Caki2 (cell line): ENCODE measurements at regions not wholly inside any gene's neighbourhood (a gene's known extent, or its start where the extent isn't known, plus 50 kb on each side); places are given as distances from the start of the nearest gene placed in this dataset.

Experiments used
- DNase-seq: peaks from one replicate; pipeline ENCODE4 v3.0.0-alpha.2; 2015; ENCODE audit warnings: low read depth
- in situ Hi-C: cut with HindIII; loops from 2 replicates; pipeline ENCODE4 v1.10.0; 2016; ENCODE audit warnings: low sequenced_read_pairs, low pct_unique_long_range_greater_than_20kb, mixed read lengths

GRCh38 chr2:100655446-100655845 is 92.7 kb downstream of the PDCL3 start:
- no peak for DNase-seq
- in situ Hi-C loops: no loop called here

- in situ Hi-C loops: no loop called here
- DNase-seq: no peak
Observed at GRCh38 chr2:100655936-100656534, 93.2 kb downstream of the PDCL3 start.

DNA sequence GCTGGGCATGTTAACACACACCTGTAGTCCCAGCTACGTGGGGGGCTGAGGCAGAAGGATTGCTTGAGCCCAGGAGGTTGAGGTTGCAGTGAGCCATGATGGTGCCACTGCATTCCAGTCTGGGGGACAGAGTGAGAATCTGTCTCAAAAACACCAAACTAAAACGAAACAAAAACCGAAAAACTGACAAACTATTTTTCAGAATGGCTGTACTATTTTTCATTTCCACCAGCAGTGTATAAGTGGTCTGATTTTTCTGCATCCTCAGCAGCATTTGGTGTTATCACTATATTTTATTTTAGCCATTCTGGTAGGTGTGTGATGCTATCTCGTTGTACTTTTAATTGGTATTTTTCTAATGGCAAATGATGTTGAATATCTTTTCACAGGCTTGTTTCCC is 95.2 kb downstream of the PDCL3 start:
- in situ Hi-C loops: no loop called here
- DNase-seq: no peak

DNA sequence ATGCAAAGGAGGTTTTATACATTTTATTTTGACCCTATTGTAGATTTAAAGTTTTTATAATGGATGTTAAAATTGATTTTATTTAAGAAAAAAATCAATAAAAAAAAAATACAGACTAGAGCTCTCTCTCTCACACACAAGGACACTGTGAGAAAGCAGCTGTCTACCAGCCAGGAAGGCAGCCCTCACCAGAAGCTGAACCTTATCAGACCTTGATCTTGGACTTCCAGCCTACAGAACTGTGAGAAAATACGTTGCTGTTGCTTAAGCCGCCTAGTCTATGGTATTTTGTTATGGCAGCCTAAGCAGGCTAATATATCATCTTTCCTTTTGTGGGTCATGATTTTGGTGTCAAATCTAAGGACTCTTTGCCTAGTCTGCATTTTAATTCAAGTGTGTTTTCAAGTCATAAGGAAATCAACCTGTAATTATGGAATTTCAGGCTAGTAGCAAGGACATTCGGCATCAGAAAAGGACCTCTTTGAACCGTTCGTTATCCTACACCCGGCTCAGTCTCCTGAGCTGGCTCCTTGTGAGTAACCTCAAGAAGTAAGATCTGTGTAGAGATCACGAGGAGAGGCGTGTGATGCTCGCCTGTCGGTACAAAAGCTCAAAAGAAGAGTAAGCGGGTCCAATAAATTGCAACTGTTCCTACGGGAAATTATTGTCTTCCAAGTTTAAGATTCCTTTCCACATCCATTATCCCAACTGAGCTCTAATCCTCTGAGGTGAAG is 98.2 kb downstream of the PDCL3 start:
- no peak for DNase-seq
- in situ Hi-C loops: no loop called here

DNA sequence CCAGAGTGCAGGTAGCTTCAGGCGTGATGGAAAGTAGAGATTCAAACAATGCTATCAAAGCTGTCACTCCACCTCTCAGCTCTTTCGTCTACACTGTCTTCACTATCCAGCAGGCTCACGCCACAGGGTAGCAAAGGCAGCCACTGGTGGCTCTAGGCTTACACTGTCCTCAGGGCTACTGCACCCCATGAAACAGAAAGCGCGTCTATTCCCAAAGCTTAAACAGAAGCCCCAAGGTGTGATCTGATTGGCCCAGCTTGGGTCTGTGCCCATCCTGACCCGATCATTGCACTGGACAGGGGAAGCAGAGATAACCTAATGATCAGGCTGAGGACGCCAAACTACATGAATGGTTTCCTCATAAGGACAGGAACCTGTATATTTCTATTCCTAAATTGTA is 100.1 kb downstream of the PDCL3 start:
- in situ Hi-C loops: no loop called here
- DNase-seq: no peak

GRCh38 chr2:100664021-100664755 is 101.4 kb downstream of the PDCL3 start:
- DNase-seq: no peak
- in situ Hi-C loops: no loop called here

GRCh38 chr2:100664756-100665101 is 101.9 kb downstream of the PDCL3 start:
- no peak for DNase-seq
- in situ Hi-C loops: no loop called here

DNA sequence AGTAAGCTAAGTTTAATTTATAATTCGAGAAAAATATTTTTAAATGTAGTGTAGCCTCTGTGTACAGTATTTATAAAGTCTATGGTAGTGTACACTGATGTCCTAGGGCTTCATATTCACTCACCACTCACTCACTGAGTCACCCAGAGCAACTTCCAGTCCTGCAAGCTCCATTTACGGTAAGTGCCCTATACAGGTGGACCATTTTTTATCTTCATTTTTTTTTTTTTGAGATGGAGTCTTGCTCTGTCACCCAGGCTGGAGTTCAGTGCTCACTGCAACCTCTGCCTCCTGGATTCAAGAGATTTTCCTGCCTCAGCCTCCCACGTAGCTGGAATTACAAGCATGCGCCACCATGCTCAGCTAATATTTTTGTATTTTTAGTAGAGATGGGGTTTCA is 104.2 kb downstream of the PDCL3 start:
- in situ Hi-C loops: no loop called here
- no peak for DNase-seq

GRCh38 chr2:100667801-100668200 is 105.0 kb downstream of the PDCL3 start:
- no peak for DNase-seq
- in situ Hi-C loops: no loop called here

- in situ Hi-C loops: no loop called here
Observed at GRCh38 chr2:100670232-100670631, 107.4 kb downstream of the PDCL3 start.

GRCh38 chr2:100673115-100673514 is 110.3 kb downstream of the PDCL3 start:
- in situ Hi-C loops: no loop called here
- DNase-seq: no peak

More at GRCh38 chr2:100670232-100670631, 107.4 kb downstream of the PDCL3 start:
- DNase-seq: no peak

DNA sequence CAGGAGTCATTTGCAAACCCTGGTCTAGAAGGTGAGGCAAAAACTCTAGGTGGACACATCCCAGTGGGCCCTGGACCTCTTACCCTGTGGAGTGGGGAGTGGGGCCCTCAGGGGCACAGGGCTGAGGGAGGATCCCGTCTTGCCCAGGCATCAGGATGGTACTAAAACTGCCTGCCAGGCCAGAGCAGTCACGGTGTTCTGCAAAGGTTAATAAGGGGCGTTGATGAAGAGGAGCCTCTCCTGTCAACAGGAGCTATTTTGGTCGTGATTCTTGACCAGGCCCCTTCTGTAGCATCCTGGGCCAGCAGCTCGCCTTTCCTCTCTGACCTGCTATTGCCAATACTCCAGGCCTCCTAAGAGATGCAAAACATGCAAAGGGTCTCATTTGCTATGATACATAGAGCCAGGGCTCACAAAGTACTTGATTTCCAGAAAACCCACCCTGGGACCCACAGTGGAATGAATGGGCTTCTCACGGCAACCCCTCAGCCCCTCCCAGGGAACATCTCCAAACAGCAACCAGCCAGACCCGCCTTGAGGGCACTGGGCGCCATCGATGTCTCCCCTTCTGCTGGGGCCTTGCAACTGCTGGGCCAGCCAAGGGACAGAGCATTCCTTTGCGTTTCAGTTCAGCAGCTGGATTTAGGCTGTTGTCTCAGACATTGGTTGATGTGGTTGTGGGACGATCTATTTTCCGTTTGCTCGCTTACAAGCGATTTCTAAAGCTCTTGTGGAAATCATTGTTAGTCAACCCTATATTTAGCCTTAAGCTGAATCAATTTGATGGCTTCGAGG is 111.1 kb downstream of the PDCL3 start:
- no peak for DNase-seq
- in situ Hi-C loops: no loop called here

DNA sequence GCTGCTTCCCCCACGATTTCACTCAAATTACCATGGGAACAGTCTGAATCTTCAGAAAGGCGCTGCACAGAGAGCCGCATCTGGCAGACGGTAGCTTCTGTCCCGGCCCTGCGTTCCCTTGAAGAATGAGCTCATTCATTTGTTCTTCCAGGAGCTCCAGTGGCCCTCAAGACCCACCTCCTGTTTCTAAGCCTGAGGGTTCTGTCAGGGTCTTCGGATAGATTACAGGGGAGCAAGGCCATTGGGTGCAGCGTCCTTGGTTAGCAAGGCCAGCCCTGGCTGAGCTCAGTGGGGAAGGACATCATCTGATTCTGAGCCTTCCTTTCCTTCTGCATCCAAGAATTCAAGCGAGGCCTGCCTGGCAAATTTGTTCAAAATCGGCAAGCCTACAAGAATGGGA is 111.9 kb downstream of the PDCL3 start:
- in situ Hi-C loops: no loop called here
- DNase-seq: no peak

DNA sequence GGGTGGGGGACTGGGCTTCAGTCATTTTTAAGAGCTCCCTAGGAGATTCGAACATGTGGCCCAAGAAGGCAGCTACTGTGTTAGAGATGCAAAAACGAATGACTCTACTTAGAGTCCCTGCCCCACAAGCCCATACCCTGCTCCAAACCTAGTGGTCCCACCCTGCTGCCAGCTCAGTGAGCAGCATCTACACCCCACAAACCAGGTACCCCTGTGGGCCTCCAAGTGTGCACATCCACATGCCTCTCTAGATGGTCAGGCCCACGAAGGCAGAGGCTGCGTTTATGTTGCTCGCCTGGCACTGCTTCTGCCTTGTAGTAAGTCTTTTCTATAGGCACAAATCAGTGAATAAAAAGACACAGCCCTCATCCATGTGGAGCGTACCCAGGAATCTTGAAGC is 112.6 kb downstream of the PDCL3 start:
- in situ Hi-C loops: no loop called here
- no peak for DNase-seq

DNA sequence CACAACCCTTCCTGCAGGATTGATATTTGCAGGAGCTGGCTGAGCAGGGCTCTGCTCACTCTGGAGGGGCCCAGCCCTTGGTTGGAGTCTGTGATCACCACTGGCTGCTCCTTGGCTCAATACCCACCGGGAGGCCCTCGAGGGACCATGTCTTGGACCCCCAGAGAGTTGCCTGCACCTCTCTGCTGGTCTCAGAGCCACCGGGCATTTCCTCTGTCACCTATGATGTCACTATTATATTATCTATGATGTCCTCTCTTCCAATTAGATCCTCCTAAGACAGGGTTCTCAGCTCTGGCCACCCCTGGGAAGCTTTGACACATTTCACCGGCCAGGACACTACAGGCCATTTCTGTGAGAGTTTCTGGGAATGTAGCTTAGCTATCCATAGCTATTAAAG is 113.1 kb downstream of the PDCL3 start:
- in situ Hi-C loops: no loop called here
- no peak for DNase-seq

GRCh38 chr2:100676346-100676745 is 113.6 kb downstream of the PDCL3 start:
- DNase-seq: no peak
- in situ Hi-C loops: no loop called here

DNA sequence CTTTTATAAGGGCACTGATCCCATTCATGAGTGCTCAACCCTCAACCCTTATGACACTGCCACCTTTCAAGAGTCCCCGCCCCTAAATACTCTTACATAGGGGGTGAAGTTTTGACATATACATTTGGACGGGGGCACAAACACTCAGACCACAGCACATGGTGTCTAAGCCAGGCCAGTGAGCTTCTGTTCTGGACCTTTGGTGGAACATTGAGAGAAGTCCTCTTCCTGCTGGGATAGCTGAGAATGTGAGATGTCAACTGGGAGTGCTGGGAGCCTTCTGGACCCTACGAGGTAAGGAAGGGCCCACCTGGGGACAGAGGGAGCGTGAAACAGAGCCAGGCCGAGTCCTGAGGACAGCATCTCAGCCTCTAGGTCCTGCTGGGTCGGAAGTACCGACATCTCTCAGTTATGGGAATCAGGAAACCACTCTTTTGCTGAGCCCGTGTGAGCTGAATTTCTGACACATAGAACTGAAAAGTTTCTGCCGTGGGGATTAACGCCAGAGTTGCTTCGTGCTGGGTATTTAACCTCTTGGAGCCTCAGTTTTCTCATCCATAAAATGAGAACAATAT is 114.9 kb downstream of the PDCL3 start:
- no peak for DNase-seq
- in situ Hi-C loops: no loop called here

DNA sequence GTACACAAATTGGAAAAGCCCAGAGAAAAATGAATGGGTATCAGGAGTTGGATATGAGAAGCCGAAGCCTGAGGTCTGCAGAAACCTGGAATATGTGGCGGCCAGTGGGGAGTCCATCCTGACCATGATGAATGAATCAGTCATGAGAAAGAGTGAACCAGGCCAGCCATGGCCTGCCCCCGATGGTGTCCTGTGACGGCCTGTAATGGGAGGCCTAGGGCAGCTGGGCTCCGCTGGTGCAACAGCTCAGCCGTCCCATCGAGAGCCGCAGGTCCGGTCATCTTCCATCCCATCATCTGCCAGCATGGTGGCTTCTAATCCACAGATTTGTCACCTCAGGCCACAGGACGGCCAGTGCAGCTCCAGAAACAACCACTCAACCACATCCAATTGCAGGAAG is 116.4 kb downstream of the PDCL3 start:
- in situ Hi-C loops: no loop called here
- DNase-seq: no peak

DNA sequence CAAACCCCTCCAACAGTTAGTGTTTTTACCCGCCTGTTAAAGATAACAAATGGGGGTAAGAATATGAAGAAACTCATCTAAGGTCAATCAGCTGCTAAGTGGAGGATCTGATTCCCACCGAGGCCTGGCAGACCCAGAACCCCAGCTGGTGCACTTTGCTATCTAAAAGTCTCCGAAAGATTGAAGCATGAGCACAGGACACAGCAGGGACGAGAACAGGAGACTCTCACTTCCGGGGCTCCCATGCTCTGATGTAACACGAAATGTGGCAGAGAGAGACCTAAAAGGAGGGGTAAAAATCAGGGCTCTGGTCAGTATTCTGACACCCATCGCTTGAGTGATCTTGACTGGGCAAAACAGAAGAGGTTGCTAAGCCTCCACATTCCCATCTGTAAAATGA is 119.7 kb downstream of the PDCL3 start:
- in situ Hi-C loops: no loop called here

More for the DNA sequence above, 119.7 kb downstream of the PDCL3 start:
- no peak for DNase-seq
